Neuronal stem cell (in vitro differentiated cells): ENCODE measurements at regions not wholly inside any gene's neighbourhood (a gene's known extent, or its start where the extent isn't known, plus 50 kb on each side); places are given as distances from the start of the nearest gene placed in this dataset.
"Not testable (repeated sequence)": the region's sequence is repeated elsewhere in the genome, so short reads cannot be mapped to it uniquely, and the experiment has no call there.

Source experiments
- DNase-seq: peaks from one replicate; pipeline ENCODE4 v3.0.0-alpha.2; 2013; ENCODE audit warnings: low spot score
- H2AFZ ChIP-seq: one replicate; pipeline ENCODE4 v1.6.1; 2013; ENCODE audit warnings: mild to moderate bottlenecking, low read length, inconsistent platforms
- H2AK5ac ChIP-seq: 2 replicates; pipeline ENCODE4 v1.6.1; 2013; ENCODE audit warnings: low read depth, mild to moderate bottlenecking, inconsistent platforms, low read length, moderate library complexity, mixed read lengths
- H2BK120ac ChIP-seq: 2 replicates; pipeline ENCODE4 v1.6.1; 2013; ENCODE audit warnings: low read depth, mild to moderate bottlenecking, inconsistent platforms, low read length, moderate library complexity, mixed read lengths
- H2BK12ac ChIP-seq: one replicate; pipeline ENCODE4 v1.6.1; 2013; ENCODE audit warnings: low read length, inconsistent platforms
- H2BK15ac ChIP-seq: 2 replicates; pipeline ENCODE4 v1.6.1; 2013; ENCODE audit warnings: mild to moderate bottlenecking, low read length, inconsistent platforms, mixed read lengths
- H2BK5ac ChIP-seq: one replicate; pipeline ENCODE4 v1.6.1; 2013; ENCODE audit warnings: inconsistent platforms, mild to moderate bottlenecking, low read length, moderate library complexity
- H3K14ac ChIP-seq: one replicate; pipeline ENCODE4 v1.6.1; 2013; ENCODE audit warnings: low read length, inconsistent platforms
- H3K18ac ChIP-seq: 2 replicates; pipeline ENCODE4 v1.6.1; 2013; ENCODE audit warnings: low read length, inconsistent platforms
- H3K23ac ChIP-seq: 2 replicates; pipeline ENCODE4 v1.6.1; 2013; ENCODE audit warnings: low read depth, mild to moderate bottlenecking, mixed read lengths, low read length, inconsistent platforms; ENCODE audit not compliant: poor library complexity
- H3K27ac ChIP-seq: replicated peaks from 3 replicates; pipeline ENCODE4 v1.5.1; 2013; ENCODE audit warnings: low read length, inconsistent platforms
- H3K27me3 ChIP-seq, 3 experiments: 2 replicates each; pipeline ENCODE4 v1.6.1; 2013; ENCODE audit warnings: low read length in 3 of 3, mild to moderate bottlenecking in 2 of 3, inconsistent platforms in 1 of 3, low read depth in 1 of 3, mixed read lengths in 1 of 3, moderate library complexity in 1 of 3; ENCODE audit not compliant: control insufficient read depth in 3 of 3, insufficient read depth in 3 of 3
- H3K36me3 ChIP-seq, 2 donors: replicated peaks in 1 of 2; 2 replicates each; pipeline ENCODE4 v1.6.1; 2013; ENCODE audit warnings: low read length in 2 of 2; ENCODE audit not compliant: control insufficient read depth in 2 of 2, insufficient read depth in 2 of 2
- H3K4ac ChIP-seq: 2 replicates; pipeline ENCODE4 v1.6.1; 2013; ENCODE audit warnings: inconsistent platforms, mild to moderate bottlenecking, low read length, moderate library complexity
- H3K4me1 ChIP-seq, 2 donors: 1 replicate in 1 of 2; 2 replicates in 1 of 2; pipeline ENCODE4 v1.6.1; 2013; ENCODE audit warnings: low read length in 2 of 2, low read depth in 1 of 2; ENCODE audit not compliant: control insufficient read depth in 2 of 2, insufficient read depth in 1 of 2
- H3K4me2 ChIP-seq: one replicate; pipeline ENCODE4 v1.6.1; 2013; ENCODE audit warnings: mild to moderate bottlenecking, low read length, inconsistent platforms; ENCODE audit not compliant: insufficient read depth, poor library complexity, severe bottlenecking
- H3K4me3 ChIP-seq, 2 donors: 2 replicates each; pipeline ENCODE4 v1.5.1; 2013; ENCODE audit warnings: low read length in 2 of 2, mild to moderate bottlenecking in 2 of 2, inconsistent platforms in 1 of 2, moderate library complexity in 1 of 2
- H3K79me1 ChIP-seq: one replicate; pipeline ENCODE4 v1.6.1; 2013; ENCODE audit warnings: low read depth, mild to moderate bottlenecking, inconsistent platforms, low read length, moderate library complexity
- H3K9ac ChIP-seq: one replicate; pipeline ENCODE4 v1.6.1; 2013; ENCODE audit warnings: mild to moderate bottlenecking, low read depth, low read length, inconsistent platforms; ENCODE audit not compliant: poor library complexity
- H3K9me3 ChIP-seq, 2 donors: replicated peaks in 1 of 2; 2 replicates each; pipeline versions ENCODE3 to v1.6.1; 2013; ENCODE audit warnings: low read length in 2 of 2, mild to moderate bottlenecking in 2 of 2, inconsistent platforms in 1 of 2, low read depth in 1 of 2, mixed read lengths in 1 of 2, moderate library complexity in 1 of 2; ENCODE audit not compliant: control insufficient read depth in 2 of 2, insufficient read depth in 1 of 2
- H4K8ac ChIP-seq: one replicate; pipeline ENCODE4 v1.6.1; 2013; ENCODE audit warnings: low read depth, mild to moderate bottlenecking, inconsistent platforms, low read length, moderate library complexity
- H4K91ac ChIP-seq: one replicate; pipeline ENCODE4 v1.6.1; 2013; ENCODE audit warnings: low read length, low read depth, mild to moderate bottlenecking, inconsistent platforms; ENCODE audit not compliant: poor library complexity
- WGBS, 2 donors: extraction: QIAGEN DNeasy Blood & Tissue Kit; methylation state at CpG; one replicate each; pipeline ENCODE4 v1.1.7; 2013; ENCODE audit warnings: missing lambda C conversion rate in 2 of 2, mixed read lengths in 1 of 2; ENCODE audit not compliant: insufficient read length in 2 of 2, insufficient replicate concordance in 1 of 2; ENCODE audit errors: extremely low coverage in 2 of 2; 5-methylcytosine and 5-hydroxymethylcytosine counted together

- H3K36me3 ChIP-seq, H3K23ac ChIP-seq, H2AFZ ChIP-seq, H2BK15ac ChIP-seq, H3K18ac ChIP-seq, H3K9ac ChIP-seq, H3K9me3 ChIP-seq, H2AK5ac ChIP-seq, DNase-seq, H2BK5ac ChIP-seq, H3K14ac ChIP-seq, H3K4ac ChIP-seq, H4K91ac ChIP-seq, H3K4me3 ChIP-seq, H3K79me1 ChIP-seq, H3K4me1 ChIP-seq, H2BK12ac ChIP-seq, H4K8ac ChIP-seq, H3K27ac ChIP-seq, H2BK120ac ChIP-seq, H3K4me2 ChIP-seq, H3K27me3 ChIP-seq: not testable (repeated sequence)
- no CpG with 5 or more reads among the region's 2 CpGs for WGBS, 2 donors
These were observed 142.5 kb upstream of the FGF10 start for GRCh38 chr5:44531756-44532155.

- WGBS, 2 donors = no CpG with 5 or more reads among the region's 6 CpGs
- not testable (repeated sequence) for H2BK5ac ChIP-seq
These were observed 141.6 kb upstream of the FGF10 start for GRCh38 chr5:44530783-44531182.

GRCh38 chr5:44511596-44511995 is 122.4 kb upstream of the FGF10 start:
- Histone ChIP-seq H3K9me3 (no peaks in the 10 kb centered on the region), H2AFZ (no peak overlapping the region), H3K79me1 (no peaks in the 10 kb centered on the region), H3K23ac (no peak overlapping the region), H3K4me3 (no peak overlapping the region), H2BK15ac (no peak overlapping the region), H4K8ac (no peak overlapping the region), H2BK120ac (no peak overlapping the region), H3K18ac (no peak overlapping the region), H3K4ac (no peak overlapping the region), H2BK12ac (no peak overlapping the region), H3K27ac (no peak overlapping the region), H2AK5ac (no peak overlapping the region), H4K91ac (no peak overlapping the region), H3K14ac (no peak overlapping the region), H3K36me3 (no peaks in the 10 kb centered on the region), H3K4me1 (peaks cover 0 to 3% of the 10 kb centered on the region in 2 donors), H2BK5ac (no peak overlapping the region), H3K27me3 (no peaks in the 10 kb centered on the region), H3K4me2 (no peak overlapping the region), H3K9ac (no peak overlapping the region)
- DNase-seq = no peak
- WGBS, 2 donors = no CpG with 5 or more reads among the region's 5 CpGs

More at GRCh38 chr5:44530783-44531182, 141.6 kb upstream of the FGF10 start:
- not testable (repeated sequence) for H3K4ac ChIP-seq, H4K8ac ChIP-seq, H3K18ac ChIP-seq, H2BK12ac ChIP-seq, H4K91ac ChIP-seq, H2AK5ac ChIP-seq, H2BK15ac ChIP-seq, H2BK120ac ChIP-seq, H3K27me3 ChIP-seq, H3K27ac ChIP-seq, H3K14ac ChIP-seq, H3K4me1 ChIP-seq, H3K4me3 ChIP-seq, H2AFZ ChIP-seq, H3K9ac ChIP-seq, H3K4me2 ChIP-seq, H3K9me3 ChIP-seq, H3K79me1 ChIP-seq, H3K36me3 ChIP-seq, DNase-seq, H3K23ac ChIP-seq

GRCh38 chr5:44506561-44506960 is 117.3 kb upstream of the FGF10 start:
- no peak for DNase-seq
- Histone ChIP-seq H3K4me1 (peaks cover 3 to 5% of the 10 kb centered on the region in 2 donors), H2AK5ac (no peak overlapping the region), H3K79me1 (no peaks in the 10 kb centered on the region), H3K27ac (no peak overlapping the region), H4K8ac (no peak overlapping the region), H3K4ac (no peak overlapping the region), H4K91ac (no peak overlapping the region), H3K4me3 (no peak overlapping the region), H2BK12ac (no peak overlapping the region), H3K36me3 (no peaks in the 10 kb centered on the region), H3K4me2 (no peak overlapping the region), H3K23ac (no peak overlapping the region), H3K14ac (no peak overlapping the region), H2BK5ac (no peak overlapping the region), H2BK15ac (no peak overlapping the region), H3K27me3 (no peaks in the 10 kb centered on the region), H3K18ac (no peak overlapping the region), H2BK120ac (no peak overlapping the region), H2AFZ (no peak overlapping the region), H3K9ac (no peak overlapping the region), H3K9me3 (peaks cover 0 to 5% of the 10 kb centered on the region in 2 donors)
- WGBS, 2 donors = no CpG with 5 or more reads among the region's 3 CpGs
